Smooth muscle cell (in vitro differentiated cells): ENCODE measurements at regions not wholly inside any gene's neighbourhood (a gene's known extent, or its start where the extent isn't known, plus 50 kb on each side); places are given as distances from the start of the nearest gene placed in this dataset.

ENCODE experiments used
- DNase-seq: peaks from one replicate; lab custom pipeline; 2025; ENCODE audit not compliant: unreplicated experiment; lab: John Stamatoyannopoulos, UW
- H2AFZ ChIP-seq: fragments of 200-600 bp; sonication (generic); 2 replicates; pipeline ENCODE4 v1.6.0; 2016; ENCODE audit warnings: antibody characterized with exemption, low read depth, mild to moderate bottlenecking
- H3F3A ChIP-seq: fragments of 200-600 bp; sonication (generic); 2 replicates; pipeline ENCODE4 v1.6.0; 2017; ENCODE audit warnings: antibody characterized with exemption, low read depth
- H3K27ac ChIP-seq: fragments of 200-600 bp; sonication (generic); 2 replicates; pipeline ENCODE4 v1.5.1; 2016; ENCODE audit warnings: low read depth, mild to moderate bottlenecking
- H3K27me3 ChIP-seq: fragments of 200-600 bp; sonication (generic); 2 replicates; pipeline ENCODE4 v1.6.1; 2016; ENCODE audit warnings: low read depth, mild to moderate bottlenecking
- H3K36me3 ChIP-seq: fragments of 200-600 bp; sonication (generic); 2 replicates; pipeline ENCODE4 v1.5.1; 2016; ENCODE audit warnings: low read depth
- H3K4me1 ChIP-seq: fragments of 200-600 bp; sonication (generic); 2 replicates; pipeline ENCODE4 v1.5.1; 2016; ENCODE audit warnings: low read depth
- H3K4me2 ChIP-seq: fragments of 200-600 bp; sonication (generic); 2 replicates; pipeline ENCODE4 v1.6.0; 2016; ENCODE audit warnings: mild to moderate bottlenecking
- H3K4me3 ChIP-seq: fragments of 200-600 bp; sonication (generic); 2 replicates; pipeline ENCODE4 v1.5.1; 2016; ENCODE audit warnings: mild to moderate bottlenecking
- H3K79me2 ChIP-seq: fragments of 200-600 bp; sonication (generic); 2 replicates; pipeline ENCODE4 v1.6.0; 2016; ENCODE audit warnings: low read depth, mild to moderate bottlenecking
- H3K9ac ChIP-seq: fragments of 200-600 bp; sonication (generic); 2 replicates; pipeline ENCODE4 v1.6.0; 2016; ENCODE audit warnings: low read depth
- H3K9me3 ChIP-seq: fragments of 200-600 bp; sonication (generic); replicated peaks from 2 replicates; pipeline ENCODE4 v1.5.1; 2016; ENCODE audit warnings: low read depth
- H4K20me1 ChIP-seq: fragments of 200-600 bp; sonication (generic); 2 replicates; pipeline ENCODE4 v1.6.0; 2016; ENCODE audit warnings: low read depth
- WGBS: methylation state at CpG from one replicate; pipeline ENCODE4 v1.1.7; 2016; ENCODE audit warnings: low lambda C conversion rate; 5-methylcytosine and 5-hydroxymethylcytosine counted together
- TF ChIP-seq, protein P1 (sequence below): fragments of 200-600 bp; sonication (generic); IDR thresholded peaks from 2 replicates; pipeline ENCODE4 v1.5.1; 2017; ENCODE audit warnings: borderline replicate concordance, mild to moderate bottlenecking, antibody characterized with exemption; ENCODE audit not compliant: insufficient read depth, poor library complexity, severe bottlenecking

DNA sequence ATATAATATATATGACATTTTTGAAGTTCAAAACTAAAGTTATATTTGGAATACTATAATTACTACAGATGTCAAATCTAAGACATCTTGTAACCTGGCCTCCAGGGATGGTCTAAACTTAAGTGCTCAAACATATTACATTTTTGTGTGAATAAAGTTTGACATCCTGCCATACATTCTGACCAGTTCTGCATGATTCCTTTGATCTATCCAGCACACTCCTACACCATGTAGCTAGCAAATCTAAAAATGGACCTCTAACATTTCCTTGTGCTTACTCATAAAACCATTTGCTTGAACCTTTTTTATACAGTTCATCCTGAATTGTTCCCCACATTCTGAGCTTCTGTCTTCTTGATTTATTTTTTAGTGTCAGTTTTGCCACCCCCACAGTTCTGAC is 294.3 kb upstream of the ZNF804A start:
- Histone ChIP-seq H2AFZ (no peak overlapping the region), H3K27me3 (no peaks in the 10 kb centered on the region), H3K4me3 (no peak overlapping the region), H3K27ac (no peak overlapping the region), H3F3A (no peaks in the 10 kb centered on the region), H4K20me1 (no peaks in the 10 kb centered on the region), H3K36me3 (no peaks in the 10 kb centered on the region), H3K79me2 (no peaks in the 10 kb centered on the region), H3K9me3 (no peaks in the 10 kb centered on the region), H3K9ac (no peak overlapping the region), H3K4me1 (no peaks in the 10 kb centered on the region), H3K4me2 (no peak overlapping the region)
- TF ChIP-seq, protein P1, sequence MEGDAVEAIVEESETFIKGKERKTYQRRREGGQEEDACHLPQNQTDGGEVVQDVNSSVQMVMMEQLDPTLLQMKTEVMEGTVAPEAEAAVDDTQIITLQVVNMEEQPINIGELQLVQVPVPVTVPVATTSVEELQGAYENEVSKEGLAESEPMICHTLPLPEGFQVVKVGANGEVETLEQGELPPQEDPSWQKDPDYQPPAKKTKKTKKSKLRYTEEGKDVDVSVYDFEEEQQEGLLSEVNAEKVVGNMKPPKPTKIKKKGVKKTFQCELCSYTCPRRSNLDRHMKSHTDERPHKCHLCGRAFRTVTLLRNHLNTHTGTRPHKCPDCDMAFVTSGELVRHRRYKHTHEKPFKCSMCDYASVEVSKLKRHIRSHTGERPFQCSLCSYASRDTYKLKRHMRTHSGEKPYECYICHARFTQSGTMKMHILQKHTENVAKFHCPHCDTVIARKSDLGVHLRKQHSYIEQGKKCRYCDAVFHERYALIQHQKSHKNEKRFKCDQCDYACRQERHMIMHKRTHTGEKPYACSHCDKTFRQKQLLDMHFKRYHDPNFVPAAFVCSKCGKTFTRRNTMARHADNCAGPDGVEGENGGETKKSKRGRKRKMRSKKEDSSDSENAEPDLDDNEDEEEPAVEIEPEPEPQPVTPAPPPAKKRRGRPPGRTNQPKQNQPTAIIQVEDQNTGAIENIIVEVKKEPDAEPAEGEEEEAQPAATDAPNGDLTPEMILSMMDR: no peak
- DNase-seq: no peak

DNA sequence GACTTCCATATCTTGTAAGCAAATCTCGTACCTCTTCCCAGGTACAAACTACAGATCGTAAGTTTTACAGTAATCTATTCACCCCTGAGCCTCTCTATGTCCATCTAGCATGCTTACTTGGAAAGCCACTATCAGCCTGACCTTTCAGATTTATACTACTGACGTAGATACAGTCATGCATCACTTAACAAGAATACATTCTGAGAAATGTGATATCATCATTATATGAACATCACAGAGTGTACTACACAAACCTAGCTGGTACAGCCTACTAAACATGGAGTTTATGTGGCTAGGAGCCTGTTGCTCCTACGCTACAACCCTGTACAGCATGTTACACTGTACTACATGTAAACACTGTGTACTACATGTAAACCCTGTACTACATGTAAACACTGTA is 293.2 kb upstream of the ZNF804A start:
- H2AFZ ChIP-seq: no peak overlapping the region
- H4K20me1 ChIP-seq: no peaks in the 10 kb centered on the region
- no peak overlapping the region for H3K4me3 ChIP-seq
- DNase-seq: no peak
- WGBS: 82% methylated on average over 4 of the region's 4 CpGs
- H3K9me3 ChIP-seq: no peaks in the 10 kb centered on the region
- no peak overlapping the region for H3K4me2 ChIP-seq
- no peak overlapping the region for H3K9ac ChIP-seq
- no peaks in the 10 kb centered on the region for H3K27me3 ChIP-seq
- TF ChIP-seq, protein P1: no peak
- H3K36me3 ChIP-seq: no peaks in the 10 kb centered on the region
- no peaks in the 10 kb centered on the region for H3K79me2 ChIP-seq
- no peak overlapping the region for H3K27ac ChIP-seq
- H3F3A ChIP-seq: no peaks in the 10 kb centered on the region
- H3K4me1 ChIP-seq: no peaks in the 10 kb centered on the region

DNA sequence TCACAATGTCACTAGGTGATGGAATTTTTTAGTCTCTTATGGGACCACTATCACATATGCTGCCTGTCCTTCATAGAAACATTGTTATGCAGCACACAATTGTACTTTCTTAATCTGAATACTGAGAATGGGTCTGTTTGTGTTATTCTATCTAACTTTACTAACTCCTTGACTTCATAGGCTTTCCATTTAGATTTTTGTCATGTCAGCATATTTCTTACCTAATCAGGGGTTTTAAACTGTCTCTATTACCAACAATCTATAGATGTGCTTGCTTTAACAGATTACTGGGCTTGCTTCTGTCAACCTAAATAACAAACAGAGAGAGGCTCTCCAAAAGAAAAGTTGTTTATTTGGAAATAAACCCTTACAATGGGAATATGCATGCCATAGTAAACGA is 289.6 kb upstream of the ZNF804A start:
- H3K4me1 ChIP-seq: no peaks in the 10 kb centered on the region
- H3K4me3 ChIP-seq: no peak overlapping the region
- no peak for DNase-seq
- H2AFZ ChIP-seq: no peak overlapping the region
- no peaks in the 10 kb centered on the region for H3F3A ChIP-seq
- no peaks in the 10 kb centered on the region for H3K79me2 ChIP-seq
- no peaks in the 10 kb centered on the region for H4K20me1 ChIP-seq
- TF ChIP-seq, protein P1: no peak
- H3K27me3 ChIP-seq: no peaks in the 10 kb centered on the region
- H3K4me2 ChIP-seq: no peak overlapping the region
- no peaks in the 10 kb centered on the region for H3K36me3 ChIP-seq
- no peaks in the 10 kb centered on the region for H3K9me3 ChIP-seq
- H3K9ac ChIP-seq: no peak overlapping the region
- 88% methylated on average over 1 of the region's 1 CpG for WGBS
- no peak overlapping the region for H3K27ac ChIP-seq

DNA sequence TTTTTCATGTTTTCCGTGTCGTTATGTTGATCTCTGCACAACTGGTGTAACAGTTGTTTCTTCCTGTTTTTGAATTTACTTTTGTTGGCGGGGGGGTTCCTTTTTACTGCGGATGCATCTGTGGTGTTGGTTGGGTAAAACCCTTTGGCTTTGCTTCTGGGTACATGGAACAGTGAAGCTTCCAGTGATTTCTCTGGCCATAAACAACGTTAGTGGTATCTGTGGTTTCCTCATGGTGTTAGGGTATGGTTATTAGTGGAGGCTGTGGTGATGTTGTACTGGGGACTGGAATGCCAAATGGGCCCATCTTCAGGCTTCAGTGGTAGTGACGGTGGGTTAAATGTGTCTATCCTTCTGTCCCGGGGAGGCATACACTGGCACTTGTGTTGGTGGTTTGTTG is 285.4 kb upstream of the ZNF804A start:
- Histone ChIP-seq H3K79me2 (no peaks in the 10 kb centered on the region), H3F3A (no peaks in the 10 kb centered on the region), H3K36me3 (no peaks in the 10 kb centered on the region), H3K4me3 (no peak overlapping the region), H3K9ac (no peak overlapping the region), H3K4me2 (no peak overlapping the region), H2AFZ (no peak overlapping the region), H3K4me1 (no peaks in the 10 kb centered on the region), H4K20me1 (no peaks in the 10 kb centered on the region), H3K9me3 (no peaks in the 10 kb centered on the region), H3K27ac (no peak overlapping the region), H3K27me3 (no peaks in the 10 kb centered on the region)
- TF ChIP-seq, protein P1: no peak
- WGBS: 86% methylated on average over 7 of the region's 7 CpGs
- DNase-seq: no peak
